EH (cell line): ENCODE measurements at regions not wholly inside any gene's neighbourhood (a gene's known extent, or its start where the extent isn't known, plus 50 kb on each side); places are given as distances from the start of the nearest gene placed in this dataset.
"Not testable (repeated sequence)": the region's sequence is repeated elsewhere in the genome, so short reads cannot be mapped to it uniquely, and the experiment has no call there.

Experiments
- DNase-seq: peaks from one replicate; pipeline ENCODE4 v3.0.0-alpha.2; 2015; ENCODE audit warnings: low read depth

GRCh38 chrX:65971151-65971550 lies 68.7 kb downstream of the VSIG4 start:
- DNase-seq: no peak

GRCh38 chrX:65967159-65967558 lies 72.7 kb downstream of the VSIG4 start:
- not testable (repeated sequence) for DNase-seq

- no peak for DNase-seq
Observed at GRCh38 chrX:65961714-65962113, 78.2 kb downstream of the VSIG4 start.

- DNase-seq: no peak
Observed at GRCh38 chrX:65948103-65948502, 91.8 kb downstream of the VSIG4 start.

- no peak for DNase-seq
Observed at GRCh38 chrX:65941775-65942174, 98.1 kb downstream of the VSIG4 start.

GRCh38 chrX:65933085-65933589 lies 106.7 kb downstream of the VSIG4 start:
- no peak for DNase-seq

- DNase-seq: no peak
Observed at GRCh38 chrX:65932173-65933084, 107.5 kb downstream of the VSIG4 start.

- no peak for DNase-seq
Observed at GRCh38 chrX:65928522-65928921, 111.4 kb downstream of the VSIG4 start.

- DNase-seq: not testable (repeated sequence)
Observed at GRCh38 chrX:65927386-65927785, 112.5 kb downstream of the VSIG4 start.

- DNase-seq: no peak
Observed at GRCh38 chrX:65926095-65927019, 113.5 kb downstream of the VSIG4 start.

GRCh38 chrX:65925592-65925991 lies 114.3 kb downstream of the VSIG4 start:
- DNase-seq: no peak

- DNase-seq: no peak
Observed at GRCh38 chrX:65925005-65925404, 114.9 kb downstream of the VSIG4 start.

- no peak for DNase-seq
Observed at GRCh38 chrX:65921363-65921762, 118.5 kb downstream of the VSIG4 start.

- DNase-seq: no peak
Observed at GRCh38 chrX:65920620-65921019, 119.3 kb downstream of the VSIG4 start.

- DNase-seq: no peak
Observed at GRCh38 chrX:65910899-65911298, 129.0 kb downstream of the VSIG4 start.

- DNase-seq: no peak
Observed at GRCh38 chrX:65903750-65904149, 136.1 kb downstream of the VSIG4 start.

GRCh38 chrX:65902011-65902410 lies 137.9 kb downstream of the VSIG4 start:
- DNase-seq: no peak

GRCh38 chrX:65900850-65901844 lies 138.7 kb downstream of the VSIG4 start:
- no peak for DNase-seq

GRCh38 chrX:65894133-65894532 lies 145.7 kb downstream of the VSIG4 start:
- DNase-seq: no peak

- DNase-seq: not testable (repeated sequence)
Observed at GRCh38 chrX:65891817-65892216, 148.1 kb downstream of the VSIG4 start.

- DNase-seq: not testable (repeated sequence)
Observed at GRCh38 chrX:65888150-65888549, 151.7 kb downstream of the VSIG4 start.
